Mesothelial cell of epicardium (in vitro differentiated cells): ENCODE measurements at regions not wholly inside any gene's neighbourhood (a gene's known extent, or its start where the extent isn't known, plus 50 kb on each side); places are given as distances from the start of the nearest gene placed in this dataset.
A peak's percentile ranks its signal among the peaks of the same experiment; 100 is the strongest.

Experiments used
- DNase-seq, 2 experiments: peaks; one replicate each; pipeline ENCODE4 v3.0.0; 2021; ENCODE audit warnings: low spot score in 2 of 2; ENCODE audit not compliant: unreplicated experiment in 2 of 2
- H3K27ac Mint-ChIP-seq: 2 replicates; pipeline ENCODE4 v1.8.0; 2021; ENCODE audit warnings: mixed read lengths
- H3K27me3 Mint-ChIP-seq: 2 replicates; pipeline ENCODE4 v1.8.0; 2021; ENCODE audit warnings: low read depth, mixed read lengths
- H3K36me3 Mint-ChIP-seq: 2 replicates; pipeline ENCODE4 v1.8.0; 2021; ENCODE audit warnings: mixed read lengths
- H3K4me1 Mint-ChIP-seq: 2 replicates; pipeline ENCODE4 v1.8.0; 2021; ENCODE audit warnings: mixed read lengths
- H3K4me3 Mint-ChIP-seq: 2 replicates; pipeline ENCODE4 v1.8.0; 2021; ENCODE audit warnings: mild to moderate bottlenecking, moderate library complexity, mixed read lengths
- H3K9me3 Mint-ChIP-seq: 2 replicates; pipeline ENCODE4 v1.8.0; 2021; ENCODE audit warnings: mixed read lengths
- TF ChIP-seq, protein P1 (sequence below): fragments of 200-600 bp; sonication (generic); IDR thresholded peaks from one replicate; pipeline ENCODE4 v1.5.0; 2021; ENCODE audit warnings: antibody characterized with exemption; ENCODE audit not compliant: unreplicated experiment

DNA sequence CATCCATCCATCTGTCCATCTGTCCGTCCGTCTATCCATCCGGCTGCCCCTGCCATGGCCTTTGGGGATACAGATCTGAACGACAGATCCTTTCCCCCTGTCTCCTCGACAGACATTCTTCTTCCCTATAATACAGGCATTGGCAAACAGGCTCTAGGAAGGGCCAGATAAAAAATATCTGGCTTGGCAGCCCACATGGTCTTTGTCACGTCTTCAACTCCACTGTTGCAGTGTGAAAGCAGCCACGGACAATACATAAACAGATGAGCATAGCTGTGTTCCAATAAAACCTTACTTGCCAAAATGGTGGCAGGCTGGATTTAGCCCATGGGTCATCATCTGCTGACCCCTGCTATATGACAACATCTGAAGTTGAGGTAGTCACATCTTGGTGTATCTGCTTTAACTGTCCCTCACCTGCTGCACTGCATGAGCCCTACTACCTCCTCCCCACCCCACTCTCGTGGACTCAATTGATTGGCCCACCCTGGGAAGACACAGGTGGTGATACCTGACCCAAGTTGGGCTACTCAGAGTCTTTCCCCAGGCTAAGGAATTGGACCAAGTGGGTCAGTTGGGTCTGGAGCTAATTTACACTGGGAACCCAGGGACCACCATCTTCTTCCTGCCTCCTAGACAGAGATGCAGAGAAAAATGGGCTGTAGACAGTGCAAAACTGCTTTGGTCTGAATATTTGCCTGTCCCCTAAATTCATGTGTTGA is 128.4 kb upstream of the SMAD3 start:
- Mint-ChIP-seq H3K27ac (peak overlapping the region; percentile 54), H3K27me3 (no peaks in the 10 kb centered on the region), H3K4me3 (peak overlapping the region; percentile 26), H3K9me3 (peaks cover 10% of the 10 kb centered on the region), H3K36me3 (peaks cover 4% of the 10 kb centered on the region), H3K4me1 (peaks cover 13% of the 10 kb centered on the region)
- no peak for DNase-seq
- TF ChIP-seq, protein P1, sequence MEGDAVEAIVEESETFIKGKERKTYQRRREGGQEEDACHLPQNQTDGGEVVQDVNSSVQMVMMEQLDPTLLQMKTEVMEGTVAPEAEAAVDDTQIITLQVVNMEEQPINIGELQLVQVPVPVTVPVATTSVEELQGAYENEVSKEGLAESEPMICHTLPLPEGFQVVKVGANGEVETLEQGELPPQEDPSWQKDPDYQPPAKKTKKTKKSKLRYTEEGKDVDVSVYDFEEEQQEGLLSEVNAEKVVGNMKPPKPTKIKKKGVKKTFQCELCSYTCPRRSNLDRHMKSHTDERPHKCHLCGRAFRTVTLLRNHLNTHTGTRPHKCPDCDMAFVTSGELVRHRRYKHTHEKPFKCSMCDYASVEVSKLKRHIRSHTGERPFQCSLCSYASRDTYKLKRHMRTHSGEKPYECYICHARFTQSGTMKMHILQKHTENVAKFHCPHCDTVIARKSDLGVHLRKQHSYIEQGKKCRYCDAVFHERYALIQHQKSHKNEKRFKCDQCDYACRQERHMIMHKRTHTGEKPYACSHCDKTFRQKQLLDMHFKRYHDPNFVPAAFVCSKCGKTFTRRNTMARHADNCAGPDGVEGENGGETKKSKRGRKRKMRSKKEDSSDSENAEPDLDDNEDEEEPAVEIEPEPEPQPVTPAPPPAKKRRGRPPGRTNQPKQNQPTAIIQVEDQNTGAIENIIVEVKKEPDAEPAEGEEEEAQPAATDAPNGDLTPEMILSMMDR, result no peak

DNA sequence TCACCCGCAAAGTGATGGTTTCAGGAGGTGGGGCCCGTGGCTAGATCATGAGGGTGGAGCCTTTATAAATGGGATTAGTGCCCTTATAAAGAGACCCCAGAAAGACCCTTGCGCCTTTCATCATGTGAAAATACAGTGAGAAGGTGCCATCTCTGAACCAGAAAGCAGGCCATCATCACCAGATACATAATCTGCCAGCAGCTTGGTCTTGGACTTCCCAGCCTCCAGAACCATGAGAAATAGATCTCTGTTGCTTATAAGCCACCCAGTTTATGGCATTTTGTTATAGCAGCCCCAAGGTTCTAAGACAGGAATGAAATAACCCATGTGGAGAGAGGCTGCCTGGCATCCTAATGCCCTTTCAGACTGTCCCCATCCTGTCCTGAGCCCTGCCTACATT is 127.8 kb upstream of the SMAD3 start:
- Mint-ChIP-seq H3K4me3 (no peak overlapping the region), H3K4me1 (peaks cover 7% of the 10 kb centered on the region), H3K27me3 (no peaks in the 10 kb centered on the region), H3K27ac (no peak overlapping the region), H3K36me3 (peaks cover 4% of the 10 kb centered on the region), H3K9me3 (peaks cover 10% of the 10 kb centered on the region)
- DNase-seq, result no peak
- TF ChIP-seq, protein P1, result no peak

DNA sequence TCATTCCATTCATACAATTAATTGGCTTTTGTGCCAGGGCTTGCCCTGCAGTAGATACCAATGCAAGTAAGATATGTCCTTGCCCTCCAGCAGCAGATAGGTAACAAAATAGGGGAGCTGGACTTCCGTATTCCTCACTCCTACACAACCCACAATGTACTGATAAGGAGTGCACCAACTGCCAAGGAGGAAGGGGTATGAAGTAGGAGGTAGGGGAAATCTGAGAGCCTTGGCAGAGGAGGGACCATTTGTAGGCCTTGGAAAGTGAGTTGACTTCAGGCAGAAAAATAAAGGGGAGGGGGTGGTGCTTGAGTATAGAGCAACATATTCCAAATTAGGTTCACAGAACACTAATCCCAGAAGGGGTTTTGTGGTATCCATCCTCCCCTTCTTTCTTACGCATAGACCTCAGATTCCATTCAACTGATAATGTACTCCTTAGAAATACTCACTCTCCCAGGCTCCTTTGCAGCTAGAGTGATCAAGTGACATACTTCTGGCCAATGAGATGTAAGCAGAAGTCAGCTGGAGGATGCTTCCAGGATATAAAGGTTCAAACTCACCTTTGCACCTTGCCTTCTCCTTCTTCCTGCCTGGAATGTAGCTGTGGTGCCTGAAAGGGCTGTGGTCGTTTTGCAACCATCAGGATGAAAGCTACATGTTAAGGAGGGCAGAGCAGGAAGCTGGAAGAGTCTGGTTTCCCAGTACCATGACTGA is 127.1 kb upstream of the SMAD3 start:
- Mint-ChIP-seq H3K4me3 (no peak overlapping the region), H3K4me1 (peaks cover 3% of the 10 kb centered on the region), H3K27ac (no peak overlapping the region), H3K27me3 (no peaks in the 10 kb centered on the region), H3K36me3 (peaks cover 4% of the 10 kb centered on the region), H3K9me3 (peaks cover 10% of the 10 kb centered on the region)
- TF ChIP-seq, protein P1, result no peak
- DNase-seq, result no peak

DNA sequence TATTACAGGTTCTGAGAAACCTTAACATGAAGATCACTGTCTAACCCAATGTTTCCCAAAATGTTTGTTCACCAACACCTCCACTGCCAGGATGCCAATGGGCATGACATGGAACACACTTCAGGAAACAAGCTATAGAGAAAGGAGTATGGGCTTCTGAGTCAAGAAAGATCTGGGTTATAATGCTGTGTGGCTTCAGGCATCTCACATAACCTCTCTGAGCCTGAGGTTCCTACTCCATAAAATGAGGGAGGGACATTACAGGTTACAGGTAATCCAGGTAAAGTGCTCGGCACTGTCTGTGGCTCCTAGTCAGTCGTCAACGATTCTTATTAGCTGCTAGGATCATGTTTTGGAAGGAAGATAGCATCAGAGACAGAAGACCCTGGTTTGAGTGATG is 126.4 kb upstream of the SMAD3 start:
- DNase-seq, result no peak
- Mint-ChIP-seq H3K27me3 (no peaks in the 10 kb centered on the region), H3K4me1 (peaks cover 3% of the 10 kb centered on the region), H3K4me3 (no peak overlapping the region), H3K36me3 (peaks cover 4% of the 10 kb centered on the region), H3K27ac (no peak overlapping the region), H3K9me3 (peaks cover 10% of the 10 kb centered on the region)
- TF ChIP-seq, protein P1, result no peak

DNA sequence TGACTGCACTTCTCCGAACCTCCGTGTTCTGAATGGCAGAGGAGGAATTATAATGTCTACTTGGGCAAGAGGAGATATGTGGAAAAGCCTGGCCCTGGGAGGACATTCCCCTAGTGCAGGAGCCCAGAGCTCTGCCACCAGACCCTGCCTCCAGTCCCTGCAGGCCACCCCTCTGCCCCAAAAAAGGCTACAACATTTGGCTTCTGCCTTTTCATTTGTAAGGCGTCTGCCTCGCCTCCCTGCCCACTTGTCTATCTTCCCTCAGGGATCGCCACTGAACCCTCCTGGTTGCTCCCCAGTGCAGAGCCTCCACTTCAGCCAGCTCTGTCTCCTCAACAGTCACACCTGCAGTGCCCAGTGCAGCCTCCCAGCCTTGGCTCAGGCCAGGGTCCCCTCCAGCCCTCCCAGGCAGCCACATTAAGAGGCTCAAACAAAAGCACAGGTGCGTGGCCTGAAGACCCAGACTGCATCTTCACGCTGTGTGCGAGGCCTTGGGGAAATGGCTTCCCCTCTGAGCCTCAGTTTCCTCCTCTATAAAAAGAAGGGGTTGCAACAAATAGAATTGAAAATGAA is 125.9 kb upstream of the SMAD3 start:
- no peak overlapping the region for H3K27ac Mint-ChIP-seq
- H3K9me3 Mint-ChIP-seq, result peaks cover 6% of the 10 kb centered on the region
- H3K27me3 Mint-ChIP-seq, result no peaks in the 10 kb centered on the region
- DNase-seq, result no peak
- H3K36me3 Mint-ChIP-seq, result no peaks in the 10 kb centered on the region
- H3K4me3 Mint-ChIP-seq, result no peak overlapping the region
- peaks cover 3% of the 10 kb centered on the region for H3K4me1 Mint-ChIP-seq
- TF ChIP-seq, protein P1, result no peak
